ENCODE measurements at regions not wholly inside any gene's neighbourhood (a gene's known extent, or its start where the extent isn't known, plus 50 kb on each side); places are given as distances from the start of the nearest gene placed in this dataset.

- Histone ChIP-seq H3K36me3 (no peaks in the 10 kb centered on the region), H3K4me3 (no peak overlapping the region), H3K27me3 (no peaks in the 10 kb centered on the region), H3K4me1 (no peaks in the 10 kb centered on the region), H3K27ac (no peak overlapping the region), H3K9me3 (no peaks in the 10 kb centered on the region)
- intact Hi-C loops (cut with DNase I; ENCODE audit: low total_unique reads): no loop called here
- no peak for TF ChIP-seq POLR2AphosphoS5 (IDR thresholded peaks at IDR 0.05)
- no peak for TF ChIP-seq POLR2A (IDR thresholded peaks at IDR 0.05)
- TF ChIP-seq CTCF (IDR thresholded peaks at IDR 0.05): no peak
- no peak for DNase-seq (ENCODE audit: low spot score in 2 of 2)
Measured at GRCh38 chr4:38537666-38538065, 126.3 kb upstream of the KLF3 start.

GRCh38 chr4:38538517-38538916 is 125.5 kb upstream of the KLF3 start:
- H3K27me3 ChIP-seq: no peaks in the 10 kb centered on the region
- no peak for TF ChIP-seq CTCF (IDR thresholded peaks at IDR 0.05)
- no peak for TF ChIP-seq POLR2A (IDR thresholded peaks at IDR 0.05)
- no peak for TF ChIP-seq POLR2AphosphoS5 (IDR thresholded peaks at IDR 0.05)
- no peak overlapping the region for H3K4me3 ChIP-seq
- H3K4me1 ChIP-seq: no peaks in the 10 kb centered on the region
- H3K27ac ChIP-seq: no peak overlapping the region
- intact Hi-C loops (cut with DNase I; ENCODE audit: low total_unique reads): no loop called here
- no peaks in the 10 kb centered on the region for H3K9me3 ChIP-seq
- H3K36me3 ChIP-seq: no peaks in the 10 kb centered on the region
- DNase-seq (ENCODE audit: low spot score in 2 of 2): no peak

GRCh38 chr4:38539501-38539900 is 124.5 kb upstream of the KLF3 start:
- Histone ChIP-seq H3K4me3 (no peak overlapping the region), H3K9me3 (no peaks in the 10 kb centered on the region), H3K27me3 (no peaks in the 10 kb centered on the region), H3K36me3 (no peaks in the 10 kb centered on the region), H3K27ac (no peak overlapping the region), H3K4me1 (no peaks in the 10 kb centered on the region)
- intact Hi-C loops (cut with DNase I; ENCODE audit: low total_unique reads): no loop called here
- DNase-seq (ENCODE audit: low spot score in 2 of 2): no peak
- no peak for TF ChIP-seq POLR2A (IDR thresholded peaks at IDR 0.05)
- TF ChIP-seq POLR2AphosphoS5 (IDR thresholded peaks at IDR 0.05): no peak

- intact Hi-C loops (cut with DNase I; ENCODE audit: low total_unique reads): no loop called here
- no peak for DNase-seq (ENCODE audit: low spot score in 2 of 2)
- Histone ChIP-seq H3K4me3 (no peak overlapping the region), H3K9me3 (no peaks in the 10 kb centered on the region), H3K27ac (no peak overlapping the region), H3K27me3 (no peaks in the 10 kb centered on the region), H3K36me3 (no peaks in the 10 kb centered on the region), H3K4me1 (no peaks in the 10 kb centered on the region)
- TF ChIP-seq POLR2AphosphoS5 (IDR thresholded peaks at IDR 0.05) (no peak), POLR2A (IDR thresholded peaks at IDR 0.05) (no peak), CTCF (IDR thresholded peaks at IDR 0.05) (no peak)
Measured at GRCh38 chr4:38547052-38547451, 116.9 kb upstream of the KLF3 start.

GRCh38 chr4:38548256-38548655 is 115.7 kb upstream of the KLF3 start:
- H3K4me3 ChIP-seq: no peak overlapping the region
- H3K4me1 ChIP-seq: no peaks in the 10 kb centered on the region
- H3K27ac ChIP-seq: no peak overlapping the region
- H3K36me3 ChIP-seq: no peaks in the 10 kb centered on the region
- intact Hi-C loops (cut with DNase I; ENCODE audit: low total_unique reads): no loop called here
- H3K27me3 ChIP-seq: no peaks in the 10 kb centered on the region
- no peaks in the 10 kb centered on the region for H3K9me3 ChIP-seq
- TF ChIP-seq POLR2AphosphoS5 (IDR thresholded peaks at IDR 0.05) (no peak), POLR2A (IDR thresholded peaks at IDR 0.05) (no peak), CTCF (IDR thresholded peaks at IDR 0.05) (no peak)
- DNase-seq (ENCODE audit: low spot score in 2 of 2): no peak

GRCh38 chr4:38559374-38559773 is 104.6 kb upstream of the KLF3 start:
- Histone ChIP-seq H3K4me1 (no peaks in the 10 kb centered on the region), H3K27ac (no peak overlapping the region), H3K4me3 (no peak overlapping the region), H3K27me3 (no peaks in the 10 kb centered on the region), H3K36me3 (no peaks in the 10 kb centered on the region), H3K9me3 (no peaks in the 10 kb centered on the region)
- intact Hi-C loops (cut with DNase I; ENCODE audit: low total_unique reads): no loop called here
- DNase-seq (ENCODE audit: low spot score in 2 of 2): no peak
- TF ChIP-seq POLR2AphosphoS5 (IDR thresholded peaks at IDR 0.05) (no peak), CTCF (IDR thresholded peaks at IDR 0.05) (no peak), POLR2A (IDR thresholded peaks at IDR 0.05) (no peak)

Data from breast epithelium (tissue), 4 donors.